Panc1 (cell line): ENCODE measurements at regions not wholly inside any gene's neighbourhood (a gene's known extent, or its start where the extent isn't known, plus 50 kb on each side); places are given as distances from the start of the nearest gene placed in this dataset.

Experiments used
- ATAC-seq: fragments of 200-7000 bp; cut with Tn5 transposase; 2 replicates; pipeline ENCODE4 v1.9.1; 2020; ENCODE audit warnings: mild to moderate bottlenecking, moderate library complexity
- BruUV-seq: library from RNA; stranded (reverse); fragments of 400-500 nt; replicated peaks from 2 replicates; lab custom pipeline; 2021; lab: Mats Ljungman, UMichigan
- CTCF ChIA-PET: fragments of 300-600 bp; sonication (Branson Sonifier 250); formaldehyde crosslinking; loops from one replicate; lab custom pipeline; 2022; ENCODE audit warnings: antibody characterized with exemption; lab: Charles Lee
- POLR2A ChIA-PET: fragments of 300-600 bp; sonication (Branson Sonifier 250); formaldehyde crosslinking; loops from one replicate; lab custom pipeline; 2022; ENCODE audit warnings: antibody characterized with exemption; lab: Charles Lee
- DNase-seq: peaks from one replicate; pipeline ENCODE4 v3.0.0-alpha.2; 2010; ENCODE audit warnings: low read depth, low spot score
- H3K27ac ChIP-seq: 2 replicates; pipeline ENCODE4 v1.5.1; 2011; ENCODE audit warnings: mild to moderate bottlenecking, low read length, inconsistent platforms
- H3K27me3 ChIP-seq: fragments of 200-500 bp; sonication (Bioruptor generic); 2 replicates; pipeline ENCODE4 v1.6.0; 2014; ENCODE audit warnings: low read length, inconsistent platforms; ENCODE audit not compliant: control insufficient read depth, insufficient read depth
- H3K36me3 ChIP-seq: fragments of 200-500 bp; sonication (Bioruptor generic); 2 replicates; pipeline ENCODE4 v1.5.1; 2014; ENCODE audit warnings: inconsistent platforms, mild to moderate bottlenecking, low read length, moderate library complexity; ENCODE audit not compliant: control insufficient read depth, insufficient read depth
- H3K4me1 ChIP-seq: 2 replicates; pipeline ENCODE4 v1.5.1; 2011; ENCODE audit warnings: inconsistent platforms, mild to moderate bottlenecking, low read length, moderate library complexity; ENCODE audit not compliant: control insufficient read depth, insufficient read depth
- H3K4me3 ChIP-seq, 2 experiments: 2 replicates each; pipeline ENCODE4 v1.5.1; 2011 to 2012; ENCODE audit warnings: low read depth in 2 of 2, low read length in 2 of 2, mild to moderate bottlenecking in 2 of 2, inconsistent platforms in 1 of 2, moderate library complexity in 1 of 2
- H3K9me3 ChIP-seq: fragments of 200-500 bp; sonication (Bioruptor generic); 2 replicates; pipeline ENCODE4 v1.5.1; 2014; ENCODE audit warnings: low read depth, mild to moderate bottlenecking, inconsistent platforms, low read length, moderate library complexity; ENCODE audit not compliant: control insufficient read depth, insufficient read depth
- POLR2AphosphoS5 ChIP-seq: IDR thresholded peaks from 2 replicates; pipeline ENCODE4 v1.6.1; 2012; ENCODE audit warnings: mild to moderate bottlenecking, low read depth, low read length, moderate library complexity
- SIN3A ChIP-seq: IDR thresholded peaks from 2 replicates; pipeline ENCODE4 v1.6.1; 2012; ENCODE audit warnings: low read depth, mild to moderate bottlenecking, low read length, moderate library complexity, borderline replicate concordance; ENCODE audit not compliant: insufficient read depth
- TCF7L2 ChIP-seq: IDR thresholded peaks from 2 replicates; pipeline ENCODE4 v1.6.1; 2011; ENCODE audit warnings: mild to moderate bottlenecking, low read depth, low read length, inconsistent platforms
- in situ Hi-C: cut with HindIII; loops from 2 replicates; pipeline ENCODE4 v1.10.0; 2016; ENCODE audit warnings: low sequenced_read_pairs, low pct_unique_long_range_greater_than_20kb
- intact Hi-C: fragments of 100-400 bp; cut with micrococcal nuclease; formaldehyde crosslinking; loops from one replicate; pipeline ENCODE4 v1.10.0; 2022; ENCODE audit not compliant: unreplicated experiment
- TF ChIP-seq, protein P1 (sequence below), 2 experiments: IDR thresholded peaks; 2 replicates each; pipeline ENCODE4 v1.6.1; 2011 to 2012; ENCODE audit warnings: low read depth in 2 of 2, control low read depth in 1 of 2, low read length in 1 of 2, mild to moderate bottlenecking in 1 of 2, moderate library complexity in 1 of 2; ENCODE audit not compliant: insufficient read depth in 1 of 2
- TF ChIP-seq, protein P2 (sequence below): fragments of 450-650 bp; IDR thresholded peaks from 2 replicates; pipeline ENCODE4 v1.5.1; 2017; ENCODE audit warnings: mild to moderate bottlenecking

DNA sequence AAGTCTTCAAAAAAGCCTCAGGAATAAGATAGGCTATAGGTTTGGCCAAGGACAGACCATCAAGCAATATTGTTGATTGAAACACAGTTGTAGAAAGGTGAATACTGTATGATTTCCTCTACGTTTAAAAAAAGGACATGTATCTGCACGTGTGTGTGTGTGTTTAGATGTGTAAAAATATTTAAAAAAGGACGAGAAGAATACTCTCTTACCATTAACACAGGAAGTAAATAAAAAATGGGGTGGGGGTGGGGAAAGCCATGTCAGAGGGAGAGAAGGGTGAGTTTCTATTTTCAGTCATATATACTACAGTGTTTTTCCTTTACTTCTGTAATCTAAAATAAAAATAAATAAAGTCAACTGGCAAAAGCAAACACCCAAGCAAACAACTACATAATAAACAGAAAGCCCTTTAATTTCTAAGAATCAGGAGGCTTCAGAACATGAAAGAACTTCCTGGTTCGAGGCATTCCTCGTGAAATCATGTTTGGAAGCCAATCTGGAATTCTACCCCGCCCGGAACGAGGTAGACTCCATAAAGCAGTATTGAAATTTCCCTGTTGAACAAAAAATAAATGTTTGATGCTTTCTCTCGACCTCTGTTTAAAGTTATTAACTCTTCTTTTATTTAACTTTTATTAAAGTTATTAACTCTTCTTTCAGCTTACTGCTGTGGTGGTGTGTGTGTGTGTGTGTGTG, 158.1 kb upstream of the ZNF217 start:
- peak; percentile 54 for DNase-seq
- H3K4me3 ChIP-seq, result no peak overlapping the region
- ChIA-PET POLR2A (interaction anchor here (0.6 kb wide), 1 partner anchor 157 kb away, joined by 15 read pairs; no protein-coding TSS in a partner anchor), CTCF (no interaction called here)
- intact Hi-C loops, result loop anchor here (10.0 kb wide), 1 partner anchor 163 kb away; no protein-coding TSS in a partner anchor
- peaks cover 82% of the 10 kb centered on the region for H3K4me1 ChIP-seq
- 0 out of 2 replicates have a peak, but pooled peaks have one; percentile 2 for ATAC-seq
- in situ Hi-C loops, result no loop called here
- peak; percentile 68; the same call in 1 of the 2 replicates for TF ChIP-seq TCF7L2
- no peak for TF ChIP-seq POLR2AphosphoS5
- BruUV-seq, result no TSS peak
- peak overlapping the region; percentile 98 for H3K27ac ChIP-seq
- H3K27me3 ChIP-seq, result no peaks in the 10 kb centered on the region
- H3K9me3 ChIP-seq, result no peaks in the 10 kb centered on the region
- H3K36me3 ChIP-seq, result no peaks in the 10 kb centered on the region

GRCh38 chr20:53750827-53751619, 157.4 kb upstream of the ZNF217 start:
- ChIA-PET POLR2A (interaction anchor here (0.5 to 0.6 kb wide), 3 partner anchors 35 to 156 kb away, joined by 3 to 15 read pairs (median 4); no protein-coding TSS in a partner anchor), CTCF (interaction anchor here (0.8 kb wide), 1 partner anchor 90 kb away, joined by 3 read pairs; no protein-coding TSS in a partner anchor)
- Histone ChIP-seq H3K36me3 (no peaks in the 10 kb centered on the region), H3K9me3 (no peaks in the 10 kb centered on the region), H3K4me1 (peaks cover 75% of the 10 kb centered on the region), H3K27me3 (no peaks in the 10 kb centered on the region), H3K27ac (peak overlapping the region; percentile 98), H3K4me3 (no peak overlapping the region)
- DNase-seq, result no peak
- ATAC-seq, result peak; percentile 52
- TF ChIP-seq TCF7L2, result no peak
- TF ChIP-seq SIN3A, result no peak
- no TSS peak for BruUV-seq
- intact Hi-C loops, result loop anchor here (10.0 kb wide), 1 partner anchor 164 kb away; no protein-coding TSS in a partner anchor
- in situ Hi-C loops, result no loop called here

DNA sequence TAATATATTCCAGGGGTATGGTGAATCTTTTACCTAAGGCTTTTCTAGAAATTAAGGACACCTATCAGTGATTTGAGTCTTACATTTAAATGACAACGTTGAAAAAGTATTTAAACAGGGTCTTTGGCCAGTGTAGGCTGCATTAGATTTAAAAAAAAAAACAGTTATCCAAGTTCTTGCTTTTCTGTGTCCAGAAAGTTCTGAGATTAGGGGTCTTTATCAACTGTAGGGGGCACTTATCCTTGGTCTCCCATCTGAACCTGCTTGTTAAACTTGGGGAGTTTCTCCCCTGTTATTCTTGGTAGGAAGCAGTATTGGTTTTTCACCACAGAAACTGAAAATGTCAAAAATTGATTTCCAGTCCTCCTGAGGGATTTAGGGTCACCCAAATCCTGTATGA, 155.9 kb upstream of the ZNF217 start:
- in situ Hi-C loops (no loop called here), intact Hi-C loops (no loop called here)
- Histone ChIP-seq H3K36me3 (no peaks in the 10 kb centered on the region), H3K4me3 (no peak overlapping the region), H3K27ac (peak overlapping the region; percentile 98), H3K27me3 (no peaks in the 10 kb centered on the region), H3K4me1 (peaks cover 68% of the 10 kb centered on the region), H3K9me3 (no peaks in the 10 kb centered on the region)
- ChIA-PET POLR2A (interaction anchor here (0.7 to 1.0 kb wide), 4 partner anchors 14 to 115 kb away, joined by 4 to 9 read pairs (median 6); no protein-coding TSS in a partner anchor), CTCF (no interaction called here)
- BruUV-seq, result no TSS peak
- ATAC-seq, result no peak
- TF ChIP-seq POLR2AphosphoS5 (no peak), TCF7L2 (no peak), SIN3A (no peak)
- TF ChIP-seq, protein P1, sequence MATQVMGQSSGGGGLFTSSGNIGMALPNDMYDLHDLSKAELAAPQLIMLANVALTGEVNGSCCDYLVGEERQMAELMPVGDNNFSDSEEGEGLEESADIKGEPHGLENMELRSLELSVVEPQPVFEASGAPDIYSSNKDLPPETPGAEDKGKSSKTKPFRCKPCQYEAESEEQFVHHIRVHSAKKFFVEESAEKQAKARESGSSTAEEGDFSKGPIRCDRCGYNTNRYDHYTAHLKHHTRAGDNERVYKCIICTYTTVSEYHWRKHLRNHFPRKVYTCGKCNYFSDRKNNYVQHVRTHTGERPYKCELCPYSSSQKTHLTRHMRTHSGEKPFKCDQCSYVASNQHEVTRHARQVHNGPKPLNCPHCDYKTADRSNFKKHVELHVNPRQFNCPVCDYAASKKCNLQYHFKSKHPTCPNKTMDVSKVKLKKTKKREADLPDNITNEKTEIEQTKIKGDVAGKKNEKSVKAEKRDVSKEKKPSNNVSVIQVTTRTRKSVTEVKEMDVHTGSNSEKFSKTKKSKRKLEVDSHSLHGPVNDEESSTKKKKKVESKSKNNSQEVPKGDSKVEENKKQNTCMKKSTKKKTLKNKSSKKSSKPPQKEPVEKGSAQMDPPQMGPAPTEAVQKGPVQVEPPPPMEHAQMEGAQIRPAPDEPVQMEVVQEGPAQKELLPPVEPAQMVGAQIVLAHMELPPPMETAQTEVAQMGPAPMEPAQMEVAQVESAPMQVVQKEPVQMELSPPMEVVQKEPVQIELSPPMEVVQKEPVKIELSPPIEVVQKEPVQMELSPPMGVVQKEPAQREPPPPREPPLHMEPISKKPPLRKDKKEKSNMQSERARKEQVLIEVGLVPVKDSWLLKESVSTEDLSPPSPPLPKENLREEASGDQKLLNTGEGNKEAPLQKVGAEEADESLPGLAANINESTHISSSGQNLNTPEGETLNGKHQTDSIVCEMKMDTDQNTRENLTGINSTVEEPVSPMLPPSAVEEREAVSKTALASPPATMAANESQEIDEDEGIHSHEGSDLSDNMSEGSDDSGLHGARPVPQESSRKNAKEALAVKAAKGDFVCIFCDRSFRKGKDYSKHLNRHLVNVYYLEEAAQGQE (IDR thresholded peaks at IDR 0.05; ENCODE audit: insufficient read depth in 1 of 2, low read depth in 2 of 2, low read length in 1 of 2), result no peak
- TF ChIP-seq, protein P2, sequence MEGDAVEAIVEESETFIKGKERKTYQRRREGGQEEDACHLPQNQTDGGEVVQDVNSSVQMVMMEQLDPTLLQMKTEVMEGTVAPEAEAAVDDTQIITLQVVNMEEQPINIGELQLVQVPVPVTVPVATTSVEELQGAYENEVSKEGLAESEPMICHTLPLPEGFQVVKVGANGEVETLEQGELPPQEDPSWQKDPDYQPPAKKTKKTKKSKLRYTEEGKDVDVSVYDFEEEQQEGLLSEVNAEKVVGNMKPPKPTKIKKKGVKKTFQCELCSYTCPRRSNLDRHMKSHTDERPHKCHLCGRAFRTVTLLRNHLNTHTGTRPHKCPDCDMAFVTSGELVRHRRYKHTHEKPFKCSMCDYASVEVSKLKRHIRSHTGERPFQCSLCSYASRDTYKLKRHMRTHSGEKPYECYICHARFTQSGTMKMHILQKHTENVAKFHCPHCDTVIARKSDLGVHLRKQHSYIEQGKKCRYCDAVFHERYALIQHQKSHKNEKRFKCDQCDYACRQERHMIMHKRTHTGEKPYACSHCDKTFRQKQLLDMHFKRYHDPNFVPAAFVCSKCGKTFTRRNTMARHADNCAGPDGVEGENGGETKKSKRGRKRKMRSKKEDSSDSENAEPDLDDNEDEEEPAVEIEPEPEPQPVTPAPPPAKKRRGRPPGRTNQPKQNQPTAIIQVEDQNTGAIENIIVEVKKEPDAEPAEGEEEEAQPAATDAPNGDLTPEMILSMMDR, result no peak
- no peak for DNase-seq
